GM12878 (cell line): ENCODE measurements at regions not wholly inside any gene's neighbourhood (a gene's known extent, or its start where the extent isn't known, plus 50 kb on each side); places are given as distances from the start of the nearest gene placed in this dataset.

ENCODE experiments used
- ATAC-seq: fragments of 200-7000 bp; cut with Tn5 transposase; 3 replicates; pipeline ENCODE4 v1.9.1; 2020; ENCODE audit warnings: mild to moderate bottlenecking, moderate library complexity
- BruUV-seq: library from RNA; stranded (reverse); fragments of 400-500 nt; replicated peaks from 2 replicates; lab custom pipeline; 2021; lab: Mats Ljungman, UMichigan
- CTCF ChIA-PET: fragments of 300-600 bp; sonication (Branson Sonifier 250); formaldehyde crosslinking; extraction: SDS; loops from one replicate; lab custom pipeline; 2021; ENCODE audit warnings: inconsistent platforms; lab: Yijun Ruan, JAX
- POLR2A ChIA-PET: fragments of 350-600 bp; formaldehyde crosslinking; extraction: SDS; loops from one replicate; lab custom pipeline; 2021; ENCODE audit warnings: inconsistent platforms; lab: Charles Lee
- RAD21 ChIA-PET: fragments of 300-600 bp; sonication (Branson Sonifier 250); formaldehyde crosslinking; loops from one replicate; lab custom pipeline; 2023; ENCODE audit warnings: antibody characterized with exemption; ENCODE audit not compliant: unreplicated experiment; lab: Charles Lee
- SMC1A ChIA-PET: fragments of 300-600 bp; sonication (Branson Sonifier 250); formaldehyde crosslinking; loops from one replicate; lab custom pipeline; 2023; ENCODE audit not compliant: unreplicated experiment, uncharacterized antibody; lab: Charles Lee
- DNase-seq: peaks from one replicate; pipeline ENCODE4 v3.0.0-alpha.2; 2011; ENCODE audit warnings: low read depth, low spot score
- FAIRE-seq: peaks from 3 replicates; lab custom pipeline; 2011; peaks lifted over from hg19 to GRCh38; lab: Jason Lieb, UNC
- H2AFZ ChIP-seq: 2 replicates; pipeline ENCODE4 v1.6.0; 2011; ENCODE audit warnings: low read depth, low read length, control low read depth; ENCODE audit not compliant: control insufficient read depth
- H3K27ac ChIP-seq: 2 replicates; pipeline ENCODE4 v1.5.1; 2011; ENCODE audit warnings: control low read depth; ENCODE audit not compliant: control insufficient read depth, insufficient read depth
- H3K27me3 ChIP-seq, 2 experiments: replicated peaks in 1 of 2; 2 replicates each; pipeline versions ENCODE4 v1.6.0 to v1.6.1; 2011; ENCODE audit warnings: low read length in 1 of 2; ENCODE audit not compliant: control insufficient read depth in 2 of 2, insufficient read depth in 2 of 2
- H3K36me3 ChIP-seq, 2 experiments: 2 replicates each; pipeline ENCODE4 v1.5.1; 2011; ENCODE audit warnings: low read length in 1 of 2; ENCODE audit not compliant: control insufficient read depth in 2 of 2, insufficient read depth in 2 of 2
- H3K4me1 ChIP-seq: 2 replicates; pipeline ENCODE4 v1.6.1; 2011; ENCODE audit warnings: mild to moderate bottlenecking, low read length, moderate library complexity, mixed read lengths; ENCODE audit not compliant: control insufficient read depth, insufficient read depth
- H3K4me2 ChIP-seq: 2 replicates; pipeline ENCODE4 v1.6.0; 2011; ENCODE audit warnings: control low read depth; ENCODE audit not compliant: control insufficient read depth, insufficient read depth
- H3K4me3 ChIP-seq: fragments of 200-600 bp; sonication (generic); 2 replicates; pipeline ENCODE4 v1.5.1; 2016
- H3K79me2 ChIP-seq: 2 replicates; pipeline ENCODE4 v1.6.0; 2011; ENCODE audit warnings: low read length; ENCODE audit not compliant: control insufficient read depth, insufficient read depth
- H3K9ac ChIP-seq: 2 replicates; pipeline ENCODE4 v1.8.0; 2011; ENCODE audit warnings: low read length, control low read depth, mixed read lengths; ENCODE audit not compliant: control insufficient read depth, insufficient read depth
- H3K9me3 ChIP-seq: replicated peaks from 3 replicates; pipeline ENCODE4 v1.5.1; 2011; ENCODE audit warnings: mild to moderate bottlenecking, low read length; ENCODE audit not compliant: control insufficient read depth, insufficient read depth
- H4K20me1 ChIP-seq: 2 replicates; pipeline ENCODE4 v1.6.0; 2011; ENCODE audit not compliant: control insufficient read depth, insufficient read depth
- ASH2L ChIP-seq: fragments of 300-600, 200-600 bp; sonication (generic); IDR thresholded peaks from 2 replicates; pipeline ENCODE4 v1.6.1; 2017; ENCODE audit warnings: low read depth, mild to moderate bottlenecking, borderline replicate concordance
- CBX3 ChIP-seq: fragments of 200-600 bp; sonication (generic); IDR thresholded peaks from 2 replicates; pipeline ENCODE4 v1.6.1; 2016; ENCODE audit warnings: low read depth, borderline replicate concordance
- FOXK2 ChIP-seq: fragments of 450-650 bp; IDR thresholded peaks from 2 replicates; pipeline ENCODE4 v1.6.1; 2017; ENCODE audit warnings: mild to moderate bottlenecking, moderate library complexity
- HDAC2 ChIP-seq: fragments of 200-600 bp; sonication (generic); IDR thresholded peaks from 2 replicates; pipeline ENCODE4 v1.6.1; 2017
- IRF4 ChIP-seq: IDR thresholded peaks from 2 replicates; pipeline ENCODE4 v1.6.1; 2011; ENCODE audit warnings: low read depth, low read length
- KAT2A ChIP-seq: conservative IDR thresholded peaks from 2 replicates; pipeline ENCODE4 v1.6.1; 2011; ENCODE audit warnings: low read depth, low read length; ENCODE audit not compliant: control insufficient read depth
- KDM1A ChIP-seq: fragments of 200-600 bp; sonication (generic); IDR thresholded peaks from 2 replicates; pipeline ENCODE4 v1.6.1; 2016; ENCODE audit warnings: borderline replicate concordance
- LARP7 ChIP-seq: fragments of 450-650 bp; IDR thresholded peaks from 2 replicates; pipeline ENCODE4 v1.6.1; 2017; ENCODE audit warnings: mild to moderate bottlenecking
- MXI1 ChIP-seq: fragments of 150-350 bp; IDR thresholded peaks from 2 replicates; pipeline ENCODE4 v1.6.1; 2011; ENCODE audit warnings: low read depth, mild to moderate bottlenecking, inconsistent platforms, low read length, improper control_type of control experiment
- NBN ChIP-seq: fragments of 450-650 bp; IDR thresholded peaks from 2 replicates; pipeline ENCODE4 v1.6.1; 2016
- NR2C2 ChIP-seq: IDR thresholded peaks from 2 replicates; pipeline ENCODE4 v1.6.1; 2011; ENCODE audit warnings: borderline replicate concordance, low read depth; ENCODE audit not compliant: control insufficient read depth, insufficient read length
- RELA ChIP-seq: fragments of 450-650 bp; IDR thresholded peaks from 2 replicates; pipeline ENCODE4 v1.8.0; 2014; ENCODE audit warnings: borderline replicate concordance; ENCODE audit not compliant: partially characterized antibody
- STAT1 ChIP-seq: fragments of 450-650 bp; conservative IDR thresholded peaks from 2 replicates; pipeline ENCODE4 v1.6.1; 2014; ENCODE audit warnings: antibody characterized with exemption, mild to moderate bottlenecking
- ZNF217 ChIP-seq: fragments of 450-650 bp; IDR thresholded peaks from 2 replicates; pipeline ENCODE4 v1.6.1; 2017; ENCODE audit warnings: antibody characterized with exemption, mild to moderate bottlenecking
- ZSCAN29 ChIP-seq: fragments of 450-650 bp; IDR thresholded peaks from 2 replicates; pipeline ENCODE4 v1.6.1; 2017; ENCODE audit warnings: mild to moderate bottlenecking, moderate library complexity
- in situ Hi-C: fragments of 300-500 bp; cut with MboI; formaldehyde crosslinking; loops from 9 replicates; pipeline ENCODE4 v1.14.3; 2018; ENCODE audit warnings: mixed read lengths
- intact Hi-C: fragments of 100-400 bp; cut with micrococcal nuclease; formaldehyde crosslinking; loops from one replicate; pipeline ENCODE4 v1.14.2; 2022; ENCODE audit not compliant: unreplicated experiment
- TF ChIP-seq, protein P1 (sequence below): fragments of 150-350 bp; IDR thresholded peaks from 2 replicates; pipeline ENCODE4 v1.6.1; 2016; ENCODE audit warnings: low read depth, low read length
- TF ChIP-seq, protein P2 (sequence below): IDR thresholded peaks from 2 replicates; pipeline ENCODE4 v1.6.1; 2011; ENCODE audit warnings: borderline replicate concordance, low read depth, mild to moderate bottlenecking, moderate library complexity, mixed read lengths, low read length; ENCODE audit not compliant: insufficient read depth; ENCODE audit errors: extremely low read length

DNA sequence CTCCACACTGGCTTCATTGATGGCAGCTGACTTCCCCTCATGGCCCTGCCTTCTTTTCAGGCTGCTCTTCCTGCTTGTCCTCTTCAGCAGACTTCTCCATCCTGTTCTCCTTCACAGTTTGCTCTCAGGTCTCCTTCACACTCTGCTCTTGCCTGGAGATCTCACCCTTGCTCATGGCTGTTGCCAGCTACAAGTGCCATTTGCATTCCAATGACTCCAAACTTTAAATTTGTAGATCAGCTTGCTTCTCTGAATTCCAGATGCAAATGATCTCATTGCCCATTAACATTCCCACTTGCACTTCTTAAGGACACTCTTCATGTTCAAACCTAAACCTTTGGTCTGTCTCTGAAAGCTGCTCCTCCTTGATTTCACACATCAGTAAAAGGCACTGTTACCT is 343.0 kb downstream of the QKI start:
- Histone ChIP-seq H3K9me3 (peaks cover 7% of the 10 kb centered on the region; the same call in 2 of the 3 replicates), H3K4me2 (no peak overlapping the region), H3K4me3 (no peak overlapping the region), H2AFZ (no peak overlapping the region), H3K9ac (no peak overlapping the region), H3K27ac (no peak overlapping the region), H3K79me2 (no peaks in the 10 kb centered on the region), H3K4me1 (peaks cover 4% of the 10 kb centered on the region; the same call in 1 of the 2 replicates), H4K20me1 (no peaks in the 10 kb centered on the region), H3K27me3 (no peaks in the 10 kb centered on the region), H3K36me3 (no peaks in the 10 kb centered on the region)
- FAIRE-seq: no peak
- ChIA-PET CTCF (no interaction called here), POLR2A (no interaction called here), SMC1A (interaction anchor here (1.2 kb wide), 1 partner anchor 12 kb away, joined by 3 read pairs; no protein-coding TSS in a partner anchor), RAD21 (no interaction called here)
- intact Hi-C loops: loop anchor here (2.0 to 5.0 kb wide), 2 partner anchors 49 to 750 kb away; no protein-coding TSS in a partner anchor
- BruUV-seq: no TSS peak
- in situ Hi-C loops: no loop called here
- TF ChIP-seq ZSCAN29 (no peak), LARP7 (no peak), KDM1A (no peak), IRF4 (no peak), MXI1 (no peak), ASH2L (no peak), ZNF217 (no peak), CBX3 (no peak), HDAC2 (no peak), KAT2A (no peak), RELA (no peak), FOXK2 (no peak), NR2C2 (no peak), NBN (no peak), STAT1 (no peak)
- TF ChIP-seq, protein P1, sequence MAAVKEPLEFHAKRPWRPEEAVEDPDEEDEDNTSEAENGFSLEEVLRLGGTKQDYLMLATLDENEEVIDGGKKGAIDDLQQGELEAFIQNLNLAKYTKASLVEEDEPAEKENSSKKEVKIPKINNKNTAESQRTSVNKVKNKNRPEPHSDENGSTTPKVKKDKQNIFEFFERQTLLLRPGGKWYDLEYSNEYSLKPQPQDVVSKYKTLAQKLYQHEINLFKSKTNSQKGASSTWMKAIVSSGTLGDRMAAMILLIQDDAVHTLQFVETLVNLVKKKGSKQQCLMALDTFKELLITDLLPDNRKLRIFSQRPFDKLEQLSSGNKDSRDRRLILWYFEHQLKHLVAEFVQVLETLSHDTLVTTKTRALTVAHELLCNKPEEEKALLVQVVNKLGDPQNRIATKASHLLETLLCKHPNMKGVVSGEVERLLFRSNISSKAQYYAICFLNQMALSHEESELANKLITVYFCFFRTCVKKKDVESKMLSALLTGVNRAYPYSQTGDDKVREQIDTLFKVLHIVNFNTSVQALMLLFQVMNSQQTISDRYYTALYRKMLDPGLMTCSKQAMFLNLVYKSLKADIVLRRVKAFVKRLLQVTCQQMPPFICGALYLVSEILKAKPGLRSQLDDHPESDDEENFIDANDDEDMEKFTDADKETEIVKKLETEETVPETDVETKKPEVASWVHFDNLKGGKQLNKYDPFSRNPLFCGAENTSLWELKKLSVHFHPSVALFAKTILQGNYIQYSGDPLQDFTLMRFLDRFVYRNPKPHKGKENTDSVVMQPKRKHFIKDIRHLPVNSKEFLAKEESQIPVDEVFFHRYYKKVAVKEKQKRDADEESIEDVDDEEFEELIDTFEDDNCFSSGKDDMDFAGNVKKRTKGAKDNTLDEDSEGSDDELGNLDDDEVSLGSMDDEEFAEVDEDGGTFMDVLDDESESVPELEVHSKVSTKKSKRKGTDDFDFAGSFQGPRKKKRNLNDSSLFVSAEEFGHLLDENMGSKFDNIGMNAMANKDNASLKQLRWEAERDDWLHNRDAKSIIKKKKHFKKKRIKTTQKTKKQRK: no peak
- TF ChIP-seq, protein P2, sequence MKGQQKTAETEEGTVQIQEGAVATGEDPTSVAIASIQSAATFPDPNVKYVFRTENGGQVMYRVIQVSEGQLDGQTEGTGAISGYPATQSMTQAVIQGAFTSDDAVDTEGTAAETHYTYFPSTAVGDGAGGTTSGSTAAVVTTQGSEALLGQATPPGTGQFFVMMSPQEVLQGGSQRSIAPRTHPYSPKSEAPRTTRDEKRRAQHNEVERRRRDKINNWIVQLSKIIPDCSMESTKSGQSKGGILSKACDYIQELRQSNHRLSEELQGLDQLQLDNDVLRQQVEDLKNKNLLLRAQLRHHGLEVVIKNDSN: no peak
- ATAC-seq: no peak
- no peak for DNase-seq
